MG63 (cell line): ENCODE measurements at regions not wholly inside any gene's neighbourhood (a gene's known extent, or its start where the extent isn't known, plus 50 kb on each side); places are given as distances from the start of the nearest gene placed in this dataset.
"Not testable (repeated sequence)": the region's sequence is repeated elsewhere in the genome, so short reads cannot be mapped to it uniquely, and the experiment has no call there.

ENCODE experiments used
- DNase-seq: peaks from one replicate; pipeline ENCODE4 v3.0.0-alpha.2; 2020
- H3K27me3 ChIP-seq: fragments of 250-450 bp; sonication (Bioruptor Pico); 2 replicates; pipeline ENCODE4 v1.5.1; 2020; ENCODE audit warnings: mild to moderate bottlenecking, moderate library complexity
- H3K36me3 ChIP-seq: fragments of 250-450 bp; sonication (Bioruptor Pico); 2 replicates; pipeline ENCODE4 v1.5.1; 2020; ENCODE audit warnings: mild to moderate bottlenecking, moderate library complexity
- H3K4me3 ChIP-seq: fragments of 250-450 bp; sonication (Bioruptor Pico); 2 replicates; pipeline ENCODE4 v1.5.1; 2020; ENCODE audit warnings: mild to moderate bottlenecking, moderate library complexity
- H3K9me3 ChIP-seq: fragments of 250-450 bp; sonication (Bioruptor Pico); 2 replicates; pipeline ENCODE4 v1.5.1; 2020; ENCODE audit warnings: mild to moderate bottlenecking, moderate library complexity

GRCh38 chr9:81465468-81466011, 223.8 kb downstream of the TLE1 start:
- Histone ChIP-seq H3K27me3 (no peaks in the 10 kb centered on the region), H3K4me3 (no peak overlapping the region), H3K9me3 (no peaks in the 10 kb centered on the region), H3K36me3 (no peaks in the 10 kb centered on the region)
- no peak for DNase-seq

- Histone ChIP-seq H3K4me3 (no peak overlapping the region), H3K27me3 (no peaks in the 10 kb centered on the region), H3K36me3 (no peaks in the 10 kb centered on the region), H3K9me3 (no peaks in the 10 kb centered on the region)
- no peak for DNase-seq
Observed at GRCh38 chr9:81462801-81463200, 226.5 kb downstream of the TLE1 start.

GRCh38 chr9:81461196-81461595, 228.2 kb downstream of the TLE1 start:
- Histone ChIP-seq H3K36me3 (no peaks in the 10 kb centered on the region), H3K4me3 (no peak overlapping the region), H3K9me3 (no peaks in the 10 kb centered on the region), H3K27me3 (no peaks in the 10 kb centered on the region)
- DNase-seq: no peak

GRCh38 chr9:81460693-81461092, 228.7 kb downstream of the TLE1 start:
- no peak overlapping the region for H3K4me3 ChIP-seq
- no peaks in the 10 kb centered on the region for H3K27me3 ChIP-seq
- no peaks in the 10 kb centered on the region for H3K9me3 ChIP-seq
- H3K36me3 ChIP-seq: no peaks in the 10 kb centered on the region
- DNase-seq: no peak

GRCh38 chr9:81459591-81459990, 229.8 kb downstream of the TLE1 start:
- no peak for DNase-seq

GRCh38 chr9:81456431-81457006, 232.8 kb downstream of the TLE1 start:
- no peaks in the 10 kb centered on the region for H3K36me3 ChIP-seq
- H3K27me3 ChIP-seq: no peaks in the 10 kb centered on the region
- no peak for DNase-seq
- H3K9me3 ChIP-seq: no peaks in the 10 kb centered on the region
- H3K4me3 ChIP-seq: no peak overlapping the region

More at GRCh38 chr9:81459591-81459990, 229.8 kb downstream of the TLE1 start:
- Histone ChIP-seq H3K9me3 (no peaks in the 10 kb centered on the region), H3K4me3 (no peak overlapping the region), H3K36me3 (no peaks in the 10 kb centered on the region), H3K27me3 (no peaks in the 10 kb centered on the region)

- no peaks in the 10 kb centered on the region for H3K36me3 ChIP-seq
- H3K27me3 ChIP-seq: no peaks in the 10 kb centered on the region
- no peaks in the 10 kb centered on the region for H3K9me3 ChIP-seq
- no peak for DNase-seq
- H3K4me3 ChIP-seq: no peak overlapping the region
Observed at GRCh38 chr9:81455462-81456219, 233.7 kb downstream of the TLE1 start.

GRCh38 chr9:81445331-81445921, 243.9 kb downstream of the TLE1 start:
- no peaks in the 10 kb centered on the region; the same call in 1 of the 2 replicates for H3K9me3 ChIP-seq
- no peaks in the 10 kb centered on the region for H3K36me3 ChIP-seq
- no peak for DNase-seq
- no peaks in the 10 kb centered on the region for H3K27me3 ChIP-seq
- no peak overlapping the region for H3K4me3 ChIP-seq

- DNase-seq: peak; percentile 19
- no peak overlapping the region for H3K4me3 ChIP-seq
- no peaks in the 10 kb centered on the region for H3K27me3 ChIP-seq
- peaks cover 8% of the 10 kb centered on the region; the same call in 1 of the 2 replicates for H3K9me3 ChIP-seq
- H3K36me3 ChIP-seq: no peaks in the 10 kb centered on the region
Observed at GRCh38 chr9:81431641-81432040, 257.7 kb downstream of the TLE1 start.

- no peak for DNase-seq
Observed at GRCh38 chr9:81430727-81431126, 258.6 kb downstream of the TLE1 start.

GRCh38 chr9:81427870-81428269, 261.5 kb downstream of the TLE1 start:
- no peaks in the 10 kb centered on the region for H3K36me3 ChIP-seq
- H3K4me3 ChIP-seq: no peak overlapping the region
- DNase-seq: no peak
- no peaks in the 10 kb centered on the region for H3K27me3 ChIP-seq
- H3K9me3 ChIP-seq: peaks cover 8% of the 10 kb centered on the region; the same call in 1 of the 2 replicates

More at GRCh38 chr9:81430727-81431126, 258.6 kb downstream of the TLE1 start:
- H3K36me3 ChIP-seq: no peaks in the 10 kb centered on the region
- no peak overlapping the region for H3K4me3 ChIP-seq
- no peaks in the 10 kb centered on the region for H3K27me3 ChIP-seq
- peaks cover 8% of the 10 kb centered on the region; the same call in 1 of the 2 replicates for H3K9me3 ChIP-seq

GRCh38 chr9:81424431-81424830, 264.9 kb downstream of the TLE1 start:
- H3K4me3 ChIP-seq: no peak overlapping the region
- H3K36me3 ChIP-seq: no peaks in the 10 kb centered on the region
- H3K27me3 ChIP-seq: no peaks in the 10 kb centered on the region
- no peak for DNase-seq
- peaks cover 11% of the 10 kb centered on the region for H3K9me3 ChIP-seq

- Histone ChIP-seq H3K4me3 (no peak overlapping the region), H3K9me3 (peaks cover 11% of the 10 kb centered on the region), H3K36me3 (no peaks in the 10 kb centered on the region), H3K27me3 (no peaks in the 10 kb centered on the region)
- DNase-seq: no peak
Observed at GRCh38 chr9:81423589-81424326, 265.6 kb downstream of the TLE1 start.

GRCh38 chr9:81421090-81421489, 268.3 kb downstream of the TLE1 start:
- not testable (repeated sequence) for H3K27me3 ChIP-seq, H3K9me3 ChIP-seq, H3K4me3 ChIP-seq, H3K36me3 ChIP-seq, DNase-seq

GRCh38 chr9:81420024-81420423, 269.3 kb downstream of the TLE1 start:
- H3K36me3 ChIP-seq: no peaks in the 10 kb centered on the region
- DNase-seq: no peak
- no peak overlapping the region for H3K4me3 ChIP-seq
- H3K9me3 ChIP-seq: peaks cover 3% of the 10 kb centered on the region; the same call in 1 of the 2 replicates
- no peaks in the 10 kb centered on the region for H3K27me3 ChIP-seq

GRCh38 chr9:81417941-81418340, 271.4 kb downstream of the TLE1 start:
- no peak for DNase-seq
- no peaks in the 10 kb centered on the region for H3K27me3 ChIP-seq
- H3K9me3 ChIP-seq: peaks cover 3% of the 10 kb centered on the region; the same call in 1 of the 2 replicates
- H3K36me3 ChIP-seq: no peaks in the 10 kb centered on the region
- no peak overlapping the region for H3K4me3 ChIP-seq

- Histone ChIP-seq H3K4me3 (no peak overlapping the region), H3K27me3 (no peaks in the 10 kb centered on the region), H3K36me3 (no peaks in the 10 kb centered on the region), H3K9me3 (peaks cover 3% of the 10 kb centered on the region; the same call in 1 of the 2 replicates)
- DNase-seq: no peak
Observed at GRCh38 chr9:81417299-81417675, 272.1 kb downstream of the TLE1 start.
